HAP-1 (cell line): ENCODE measurements at regions not wholly inside any gene's neighbourhood (a gene's known extent, or its start where the extent isn't known, plus 50 kb on each side); places are given as distances from the start of the nearest gene placed in this dataset.
A peak's percentile ranks its signal among the peaks of the same experiment; 100 is the strongest.
"Not testable (repeated sequence)": the region's sequence is repeated elsewhere in the genome, so short reads cannot be mapped to it uniquely, and the experiment has no call there.

Source experiments
- DNase-seq, 2 experiments: peaks; one replicate each; pipeline ENCODE4 v3.0.0-alpha.2; 2016 to 2020; ENCODE audit warnings: low spot score in 2 of 2
- H3K27me3 ChIP-seq: fragments of 250-450 bp; sonication (Bioruptor Pico); 2 replicates; pipeline ENCODE4 v1.5.1; 2020; ENCODE audit warnings: low read depth, mild to moderate bottlenecking, moderate library complexity
- H3K36me3 ChIP-seq: fragments of 250-450 bp; sonication (Bioruptor Pico); replicated peaks from 2 replicates; pipeline ENCODE4 v1.5.1; 2020; ENCODE audit warnings: mild to moderate bottlenecking
- H3K4me1 ChIP-seq: fragments of 250-450 bp; sonication (Bioruptor Pico); 2 replicates; pipeline ENCODE4 v1.5.1; 2020; ENCODE audit warnings: mild to moderate bottlenecking
- H3K4me3 ChIP-seq: fragments of 250-450 bp; sonication (Bioruptor Pico); 2 replicates; pipeline ENCODE4 v1.5.1; 2020; ENCODE audit warnings: mild to moderate bottlenecking, moderate library complexity
- H3K9me3 ChIP-seq: fragments of 250-450 bp; sonication (Bioruptor Pico); 2 replicates; pipeline ENCODE4 v1.5.1; 2020; ENCODE audit warnings: mild to moderate bottlenecking, moderate library complexity
- in situ Hi-C: fragments of 300-500 bp; cut with MboI; formaldehyde crosslinking; loops from 3 replicates; pipeline ENCODE4 v1.14.3; 2020; ENCODE audit warnings: low sequenced_read_pairs, inconsistent platforms, mixed read lengths

DNA sequence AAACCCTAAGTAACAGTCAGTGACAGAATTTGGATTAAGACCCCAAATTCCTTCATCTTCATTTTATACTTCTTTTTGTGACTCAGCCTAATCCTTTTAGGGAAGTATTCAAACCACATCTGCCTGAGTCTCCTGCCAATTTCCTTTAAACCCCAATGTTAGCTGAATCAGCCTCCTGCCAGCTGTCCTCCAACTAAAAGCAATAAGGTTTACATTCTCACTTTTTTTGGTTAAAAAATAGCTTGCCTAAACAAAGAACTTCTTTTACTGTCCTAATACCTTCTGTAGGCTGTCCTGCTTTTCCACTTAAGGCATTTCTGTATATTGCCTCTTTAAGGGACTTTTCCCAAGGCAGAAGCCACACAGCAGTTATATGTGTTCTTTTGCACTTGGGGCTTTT, 344.2 kb downstream of the SRGAP2C start:
- H3K27me3 ChIP-seq, DNase-seq: not testable (repeated sequence)

DNA sequence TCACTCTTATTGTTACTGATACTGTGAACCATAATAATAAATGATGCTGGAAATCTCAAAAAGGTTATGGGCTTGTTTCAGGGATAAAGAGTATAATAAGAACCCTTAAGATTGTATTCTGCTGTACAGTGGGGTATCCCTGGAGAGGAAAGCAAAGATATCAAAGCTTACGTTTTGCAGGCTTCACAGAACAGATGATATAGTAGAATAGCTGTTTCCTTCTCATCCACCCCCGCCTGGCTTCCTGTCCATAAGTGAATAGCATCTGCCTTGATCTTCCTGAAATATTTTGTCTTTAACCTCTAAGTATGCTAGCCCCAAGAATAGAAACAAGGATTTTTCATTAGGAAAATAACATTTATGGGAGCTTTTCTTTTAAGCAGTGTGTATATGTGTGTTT, 345.3 kb downstream of the SRGAP2C start:
- H3K27me3 ChIP-seq, H3K9me3 ChIP-seq, DNase-seq, H3K4me3 ChIP-seq, H3K36me3 ChIP-seq, H3K4me1 ChIP-seq, in situ Hi-C loops: not testable (repeated sequence)

More for the DNA sequence above, 344.2 kb downstream of the SRGAP2C start:
- in situ Hi-C loops, H3K36me3 ChIP-seq, H3K4me1 ChIP-seq, H3K4me3 ChIP-seq, H3K9me3 ChIP-seq: not testable (repeated sequence)

DNA sequence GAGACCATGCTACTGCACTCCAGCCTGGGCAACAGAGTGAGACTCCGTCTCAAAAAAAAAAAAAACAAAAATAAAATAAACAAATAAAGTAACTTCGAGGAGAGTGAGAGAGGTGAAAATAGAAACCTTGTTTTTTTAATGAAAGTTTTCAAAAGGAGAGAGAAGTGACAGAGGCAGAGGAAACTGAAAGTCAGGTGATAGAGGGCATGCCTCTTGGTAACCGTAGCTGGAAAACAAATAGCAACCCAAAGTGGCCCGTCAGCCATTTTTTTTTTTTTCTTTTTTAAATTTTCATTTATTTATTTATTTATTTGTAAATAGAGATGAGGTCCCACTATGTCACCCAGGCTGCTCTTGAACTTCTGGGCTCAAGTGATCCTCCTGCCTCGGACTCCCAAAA, 347.0 kb downstream of the SRGAP2C start:
- H3K4me3 ChIP-seq, H3K27me3 ChIP-seq, DNase-seq, H3K4me1 ChIP-seq, H3K9me3 ChIP-seq, in situ Hi-C loops, H3K36me3 ChIP-seq: not testable (repeated sequence)

DNA sequence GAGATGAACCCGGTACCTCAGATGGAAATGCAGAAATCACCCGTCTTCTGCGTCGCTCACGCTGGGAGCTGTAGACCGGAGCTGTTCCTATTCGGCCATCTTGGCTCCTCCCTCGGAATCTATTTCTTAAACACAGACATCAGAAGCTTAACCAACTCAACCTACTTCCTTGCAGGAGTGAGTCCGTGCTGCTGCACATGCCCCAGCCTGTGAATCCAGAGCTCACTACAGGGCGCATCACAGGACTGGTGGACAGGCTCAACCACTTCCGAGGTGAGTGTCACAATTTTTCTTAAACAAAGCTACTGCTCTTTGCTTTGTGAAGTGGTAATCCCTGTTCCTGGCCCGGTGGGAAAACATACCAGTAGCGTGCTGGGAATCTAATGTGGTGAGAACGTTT, 353.4 kb downstream of the SRGAP2C start:
- DNase-seq, H3K36me3 ChIP-seq, H3K9me3 ChIP-seq, in situ Hi-C loops, H3K27me3 ChIP-seq, H3K4me3 ChIP-seq, H3K4me1 ChIP-seq: not testable (repeated sequence)

DNA sequence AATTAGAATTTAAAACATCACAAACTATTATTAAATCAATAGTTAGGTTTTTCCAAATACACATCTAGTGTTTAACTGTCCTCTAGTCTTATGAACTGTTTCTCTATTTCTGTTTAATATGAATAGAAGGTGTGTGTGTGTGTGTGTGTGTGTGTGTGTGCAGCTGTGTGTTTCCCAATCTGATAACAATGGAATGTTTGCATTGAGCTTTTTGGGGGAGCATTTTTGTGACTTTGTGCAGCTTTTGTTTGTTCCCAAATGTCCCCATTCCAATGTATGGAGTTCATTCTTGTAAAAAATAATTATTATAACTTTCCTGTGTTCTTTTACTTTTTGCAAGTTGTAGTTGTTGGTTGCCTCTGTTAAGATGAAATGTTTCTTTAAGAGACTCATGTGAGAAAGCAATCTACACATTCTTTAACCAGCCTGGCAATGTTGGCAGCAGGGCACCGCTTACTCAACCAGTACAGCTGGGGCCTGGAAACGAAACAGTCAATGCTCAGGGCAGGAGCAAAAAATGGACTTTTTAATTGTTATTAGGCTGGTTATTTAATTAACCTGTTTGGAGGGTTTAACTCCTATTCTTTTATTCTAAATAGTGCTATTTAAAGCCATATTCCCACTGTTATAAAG, 354.3 kb downstream of the SRGAP2C start:
- DNase-seq = no peak
- Histone ChIP-seq H3K4me3 (no peak overlapping the region), H3K36me3 (no peaks in the 10 kb centered on the region), H3K27me3 (no peaks in the 10 kb centered on the region), H3K9me3 (no peaks in the 10 kb centered on the region), H3K4me1 (peaks cover 5% of the 10 kb centered on the region)
- in situ Hi-C loops = no loop called here

DNA sequence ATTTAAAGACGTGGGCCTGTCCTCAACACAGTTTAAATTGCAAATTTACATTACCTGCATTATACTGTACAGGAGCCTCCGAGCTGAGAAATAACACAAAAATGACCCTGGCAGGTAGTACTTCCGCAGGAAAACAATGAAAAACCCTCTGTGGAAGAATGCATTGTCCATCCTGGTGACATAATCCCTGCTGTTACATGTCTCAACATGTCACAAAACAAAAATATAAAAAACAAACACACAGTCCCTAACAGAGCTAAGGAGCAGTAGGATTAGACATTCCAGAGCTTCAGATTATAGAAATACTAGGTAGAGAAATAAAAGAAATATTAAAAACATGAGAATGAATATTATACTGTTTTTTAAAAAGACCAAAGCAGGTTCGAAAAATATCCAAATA, 359.2 kb downstream of the SRGAP2C start:
- H3K27me3 ChIP-seq, H3K4me3 ChIP-seq, in situ Hi-C loops, H3K36me3 ChIP-seq, H3K9me3 ChIP-seq: not testable (repeated sequence)
- DNase-seq = peak in 1 of 2 experiments; percentile 34
- H3K4me1 ChIP-seq = peaks cover 11% of the 10 kb centered on the region

DNA sequence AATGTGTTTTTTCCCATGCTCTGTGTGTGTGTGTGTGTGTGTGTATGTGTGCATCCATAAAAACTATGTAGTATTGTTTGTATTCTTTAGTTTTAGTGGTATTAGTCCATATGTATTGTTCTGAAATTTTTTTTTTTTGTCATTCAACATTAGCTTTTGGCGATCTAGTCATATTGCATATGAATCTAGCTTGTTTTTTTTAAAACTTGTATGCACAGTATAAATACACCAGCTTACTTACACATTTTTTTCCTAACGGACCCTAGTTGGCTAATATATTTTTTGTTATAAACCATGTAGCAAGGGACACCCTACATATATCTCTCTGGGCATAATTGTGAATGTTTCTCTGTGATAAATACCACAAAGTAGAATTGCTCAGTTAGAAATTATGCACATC, 359.7 kb downstream of the SRGAP2C start:
- Histone ChIP-seq H3K36me3 (no peaks in the 10 kb centered on the region), H3K4me3 (no peak overlapping the region), H3K27me3 (no peaks in the 10 kb centered on the region), H3K9me3 (no peaks in the 10 kb centered on the region), H3K4me1 (peaks cover 11% of the 10 kb centered on the region)
- in situ Hi-C loops = no loop called here
- DNase-seq = no peak

DNA sequence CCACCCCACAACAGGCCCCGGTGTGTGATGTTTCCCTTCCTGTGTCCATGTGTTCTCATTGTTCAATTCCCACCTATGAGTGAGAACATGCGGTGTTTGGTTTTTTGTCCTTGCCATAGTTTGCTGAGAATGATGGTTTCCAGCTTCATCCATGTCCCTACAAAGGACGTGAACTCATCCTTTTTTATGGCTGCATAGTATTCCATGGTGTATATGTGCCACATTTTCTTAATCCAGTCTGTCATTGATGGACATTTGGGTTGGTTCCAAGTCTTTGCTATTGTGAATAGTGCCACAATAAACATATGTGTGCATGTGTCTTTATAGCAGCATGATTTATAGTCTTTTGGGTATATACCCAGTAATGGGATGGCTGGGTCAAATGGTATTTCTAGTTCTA, 361.1 kb downstream of the SRGAP2C start:
- H3K4me3 ChIP-seq, DNase-seq, in situ Hi-C loops, H3K27me3 ChIP-seq, H3K9me3 ChIP-seq, H3K36me3 ChIP-seq: not testable (repeated sequence)
- peaks cover 11% of the 10 kb centered on the region for H3K4me1 ChIP-seq

DNA sequence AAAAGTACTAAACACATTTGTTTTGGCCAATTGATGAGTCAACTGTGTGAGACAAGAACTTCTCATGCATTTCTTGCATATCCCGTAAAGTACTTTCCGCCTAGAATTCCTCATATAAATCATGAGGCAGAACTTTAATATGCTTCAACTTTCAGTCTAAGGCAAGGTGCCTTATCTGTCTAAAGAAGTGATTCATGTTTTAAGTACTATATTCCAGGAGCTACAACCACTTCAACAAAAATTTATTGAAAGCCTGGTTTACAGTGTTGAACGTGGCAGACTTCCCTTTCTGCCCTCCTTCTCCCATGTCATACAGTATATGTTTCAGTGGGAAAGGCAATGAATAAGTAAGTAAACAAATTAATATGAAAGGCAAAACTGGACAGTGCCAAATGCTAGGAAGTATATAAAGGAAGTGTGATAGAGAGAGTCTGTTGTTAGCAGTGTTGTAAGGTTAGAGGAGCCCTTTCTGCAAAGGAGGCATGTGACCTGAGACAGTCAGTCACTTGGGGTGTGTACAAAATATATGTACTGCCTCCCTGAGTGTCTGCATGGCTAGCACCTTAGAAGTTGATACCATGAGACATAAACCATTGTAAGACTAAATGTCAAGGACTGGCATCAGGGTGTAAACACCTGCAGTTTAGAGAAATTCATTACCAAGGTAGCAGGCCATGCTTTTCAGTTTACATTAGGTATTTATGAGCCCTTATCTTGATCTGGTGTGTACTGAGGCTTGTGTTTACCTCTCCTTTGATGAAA, 362.2 kb downstream of the SRGAP2C start:
- Histone ChIP-seq H3K4me1 (peaks cover 11% of the 10 kb centered on the region), H3K4me3 (no peak overlapping the region), H3K9me3 (no peaks in the 10 kb centered on the region), H3K27me3 (no peaks in the 10 kb centered on the region), H3K36me3 (no peaks in the 10 kb centered on the region)
- in situ Hi-C loops = no loop called here
- no peak for DNase-seq

DNA sequence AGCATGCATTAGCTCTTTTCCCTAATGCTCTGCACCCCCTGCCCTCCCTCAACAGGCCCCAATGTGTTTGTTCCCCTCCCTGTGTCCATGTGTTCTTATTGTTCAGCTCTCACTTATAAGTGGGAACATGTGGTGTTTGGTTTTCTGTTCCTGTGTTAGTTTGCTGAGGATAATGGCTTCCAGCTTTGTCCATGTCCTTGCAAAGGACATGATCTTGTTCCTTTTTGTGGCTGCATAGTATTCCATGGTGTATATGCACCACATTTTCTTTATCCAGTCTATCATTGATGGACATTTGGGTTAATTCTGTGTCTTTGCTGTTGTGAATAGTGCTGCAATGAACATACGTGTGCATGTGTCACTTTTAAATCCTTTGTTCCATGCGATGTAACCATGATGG, 363.0 kb downstream of the SRGAP2C start:
- H3K4me3 ChIP-seq, in situ Hi-C loops, DNase-seq, H3K9me3 ChIP-seq, H3K36me3 ChIP-seq, H3K27me3 ChIP-seq: not testable (repeated sequence)
- peaks cover 11% of the 10 kb centered on the region for H3K4me1 ChIP-seq

DNA sequence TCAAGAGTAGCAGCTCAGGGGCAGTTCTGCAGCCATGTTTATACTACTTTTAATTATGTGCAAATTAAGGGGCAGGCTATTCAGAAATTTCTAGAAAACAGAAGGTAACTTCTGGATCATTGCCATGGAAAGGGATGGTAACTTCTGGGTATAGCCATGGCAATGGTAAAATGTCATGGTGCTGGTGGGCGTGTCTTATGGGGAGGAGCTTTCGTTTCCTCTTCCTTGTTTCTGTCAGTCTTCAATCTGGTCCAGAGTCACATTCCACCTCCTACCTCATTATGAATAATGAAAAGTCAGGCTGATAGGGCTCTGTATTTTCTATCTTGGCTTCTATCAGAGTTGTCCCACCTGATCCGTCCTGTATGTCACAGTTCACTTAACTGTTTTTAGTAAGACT, 366.0 kb downstream of the SRGAP2C start:
- H3K4me1 ChIP-seq = peaks cover 13% of the 10 kb centered on the region
- H3K9me3 ChIP-seq, H3K4me3 ChIP-seq, H3K36me3 ChIP-seq, DNase-seq, H3K27me3 ChIP-seq, in situ Hi-C loops: not testable (repeated sequence)

DNA sequence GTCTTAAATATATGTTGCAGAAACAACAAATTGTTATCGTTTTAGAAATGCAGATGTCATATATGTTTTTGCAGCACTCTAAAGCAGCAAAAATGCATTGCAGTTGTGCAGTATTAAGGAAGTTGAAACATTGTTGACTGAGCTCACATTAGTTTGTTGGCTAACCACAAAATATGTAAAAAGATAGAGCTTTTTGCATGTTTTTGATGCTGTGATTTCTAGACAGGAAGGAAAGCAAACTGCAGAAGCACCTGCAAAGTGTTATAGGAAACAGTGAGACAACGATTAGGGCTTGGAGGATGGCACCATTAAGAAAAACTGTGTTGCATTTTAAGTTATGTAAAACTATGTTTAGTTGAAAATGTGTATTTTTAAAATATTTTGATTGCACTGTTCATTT, 366.7 kb downstream of the SRGAP2C start:
- DNase-seq, H3K9me3 ChIP-seq, H3K27me3 ChIP-seq, H3K4me3 ChIP-seq, H3K36me3 ChIP-seq, in situ Hi-C loops: not testable (repeated sequence)
- peaks cover 14% of the 10 kb centered on the region for H3K4me1 ChIP-seq

DNA sequence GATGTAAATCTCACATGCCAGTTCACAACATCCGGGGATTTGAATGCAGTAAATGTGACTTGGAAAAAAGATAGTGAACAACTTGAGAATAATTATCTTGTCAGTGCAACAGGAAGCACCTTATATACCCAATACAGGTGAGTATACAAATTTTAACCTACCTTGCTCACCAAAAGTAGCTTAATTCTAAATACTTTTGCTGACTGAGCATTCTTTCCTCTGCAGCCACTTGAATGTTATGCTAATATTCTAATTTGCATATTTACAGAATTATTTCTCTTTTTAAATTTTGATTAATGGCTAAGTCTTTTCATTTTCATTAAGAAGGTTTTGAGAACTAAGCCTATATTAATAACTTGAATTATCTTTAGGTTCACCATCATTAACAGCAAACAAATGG, 371.8 kb downstream of the SRGAP2C start:
- H3K36me3 ChIP-seq, H3K4me3 ChIP-seq, H3K9me3 ChIP-seq, H3K27me3 ChIP-seq, in situ Hi-C loops, DNase-seq: not testable (repeated sequence)
- H3K4me1 ChIP-seq = peaks cover 14% of the 10 kb centered on the region

DNA sequence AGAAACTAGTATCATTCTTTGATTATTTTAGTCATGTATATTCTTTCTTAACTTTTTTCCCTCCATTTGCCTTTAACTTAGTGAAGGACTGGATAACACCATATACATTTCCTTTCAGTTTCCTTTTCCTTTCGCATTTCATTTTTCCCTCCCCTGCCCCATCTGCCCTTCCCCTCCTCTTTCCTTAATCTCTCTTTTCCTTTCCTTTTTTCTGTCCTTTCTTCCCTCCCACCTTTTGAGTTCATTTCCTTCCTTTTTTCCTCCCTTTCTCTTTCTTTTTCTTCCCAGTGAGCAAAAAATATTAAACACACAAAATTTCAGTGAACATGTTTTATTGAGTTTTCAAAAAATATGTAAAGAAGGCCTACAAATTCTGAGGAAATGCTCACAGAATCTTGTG, 373.3 kb downstream of the SRGAP2C start:
- H3K9me3 ChIP-seq, H3K36me3 ChIP-seq, H3K4me3 ChIP-seq, DNase-seq, H3K27me3 ChIP-seq, in situ Hi-C loops: not testable (repeated sequence)
- H3K4me1 ChIP-seq = peaks cover 14% of the 10 kb centered on the region

DNA sequence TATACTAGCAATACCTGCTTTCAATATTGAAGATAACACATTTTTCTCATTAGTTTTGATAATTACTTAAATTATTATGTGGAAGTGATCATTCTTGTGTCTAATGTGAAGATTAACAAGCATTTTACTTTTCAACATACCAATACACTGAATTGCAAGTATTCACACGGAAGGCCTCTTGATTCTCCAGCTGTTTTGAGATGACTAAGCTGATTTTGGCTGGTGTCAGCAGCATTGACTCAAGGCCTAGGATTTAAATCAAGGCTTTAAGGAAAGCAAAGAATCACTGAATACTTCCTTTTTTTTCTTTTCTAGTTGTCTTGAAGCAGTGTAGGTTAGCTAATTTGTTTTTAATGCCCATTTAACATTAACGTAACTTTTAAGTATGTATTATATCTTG, 373.7 kb downstream of the SRGAP2C start:
- no peaks in the 10 kb centered on the region for H3K27me3 ChIP-seq
- in situ Hi-C loops = no loop called here
- H3K4me3 ChIP-seq = no peak overlapping the region
- no peaks in the 10 kb centered on the region for H3K9me3 ChIP-seq
- no peaks in the 10 kb centered on the region for H3K36me3 ChIP-seq
- no peak for DNase-seq
- H3K4me1 ChIP-seq = peaks cover 14% of the 10 kb centered on the region
